ENCODE measurements at regions not wholly inside any gene's neighbourhood (a gene's known extent, or its start where the extent isn't known, plus 50 kb on each side); places are given as distances from the start of the nearest gene placed in this dataset.

- ATAC-seq: no peak
- Histone ChIP-seq H3K36me3 (ENCODE audit: control insufficient read depth in 1 of 2, insufficient read depth in 2 of 2, low read length in 2 of 2) (no peaks in the 10 kb centered on the region), H3K79me2 (ENCODE audit: insufficient read depth, low read length) (no peaks in the 10 kb centered on the region), H3K27me3 (ENCODE audit: insufficient read depth, low read length) (no peaks in the 10 kb centered on the region), H4K20me1 (ENCODE audit: insufficient read depth) (no peaks in the 10 kb centered on the region), H3K4me1 (ENCODE audit: control insufficient read depth in 1 of 2, insufficient read depth in 2 of 2, low read length in 2 of 2) (no peaks in the 10 kb centered on the region), H3K9me2 (ENCODE audit: insufficient read depth) (no peaks in the 10 kb centered on the region), H3K27ac (ENCODE audit: low read depth, low read length) (no peak overlapping the region), H3K4me3 (replicated peaks in 1 of 2; ENCODE audit: low read depth in 1 of 2, low read length in 2 of 2) (no peak overlapping the region), H3K9me3 (ENCODE audit: control insufficient read depth in 1 of 2, insufficient read depth in 1 of 2, low read depth in 1 of 2, low read length in 2 of 2) (peaks cover 0 to 6% of the 10 kb centered on the region in 2 experiments; a peak in 1 of 4 replicates), H3K9ac (ENCODE audit: low read length) (no peak overlapping the region), H2AFZ (ENCODE audit: low read depth, low read length, poor library complexity, severe bottlenecking) (no peak overlapping the region), H3K4me2 (ENCODE audit: low read length) (no peak overlapping the region)
- no peak for DNase-seq (ENCODE audit: low read depth, low spot score)
- ChIA-PET RAD21 (ENCODE audit: low non-redundant PET in 1 of 2, low total read pairs in 2 of 2, uncharacterized antibody in 2 of 2, unreplicated experiment in 2 of 2) (no interaction called here), CTCF (no interaction called here), POLR2A (no interaction called here)
- intact Hi-C loops (cut with micrococcal nuclease): no loop called here
- no peak for TF ChIP-seq POLR2A (IDR thresholded peaks at IDR 0.05; ENCODE audit: borderline replicate concordance, extremely low read depth, insufficient read depth, insufficient read length)
- TF ChIP-seq ZBTB33 (IDR thresholded peaks at IDR 0.05; ENCODE audit: extremely low read depth, insufficient replicate concordance, low read length): no peak
- TF ChIP-seq MAX (IDR thresholded peaks at IDR 0.05): no peak
- no peak for TF ChIP-seq CTCF (IDR thresholded peaks at IDR 0.05 in 2 of 3, conservative IDR thresholded peaks at IDR 0.05 in 1 of 3; ENCODE audit: borderline replicate concordance in 1 of 3, insufficient read depth in 1 of 3, low read depth in 2 of 3, low read length in 2 of 3)
- TF ChIP-seq REST (IDR thresholded peaks at IDR 0.05; ENCODE audit: low read depth): no peak
- no peak for TF ChIP-seq ELF1 (IDR thresholded peaks at IDR 0.05; ENCODE audit: borderline replicate concordance, low read depth)
- TF ChIP-seq EGR1 (IDR thresholded peaks at IDR 0.05; ENCODE audit: low read depth): no peak
- no TSS peak for BruUV-seq (replicated peaks)
Measured at GRCh38 chr13:90518417-90518816, 829.1 kb upstream of the MIR17HG start.

Data from HCT116 (cell line).